SW 1271 (cell line): ENCODE measurements at regions not wholly inside any gene's neighbourhood (a gene's known extent, or its start where the extent isn't known, plus 50 kb on each side); places are given as distances from the start of the nearest gene placed in this dataset.
"Not testable (repeated sequence)": the region's sequence is repeated elsewhere in the genome, so short reads cannot be mapped to it uniquely, and the experiment has no call there.

ENCODE experiments used
- DNase-seq, 2 experiments: peaks; one replicate each; lab custom pipeline; 2025; lab: John Stamatoyannopoulos, UW

DNA sequence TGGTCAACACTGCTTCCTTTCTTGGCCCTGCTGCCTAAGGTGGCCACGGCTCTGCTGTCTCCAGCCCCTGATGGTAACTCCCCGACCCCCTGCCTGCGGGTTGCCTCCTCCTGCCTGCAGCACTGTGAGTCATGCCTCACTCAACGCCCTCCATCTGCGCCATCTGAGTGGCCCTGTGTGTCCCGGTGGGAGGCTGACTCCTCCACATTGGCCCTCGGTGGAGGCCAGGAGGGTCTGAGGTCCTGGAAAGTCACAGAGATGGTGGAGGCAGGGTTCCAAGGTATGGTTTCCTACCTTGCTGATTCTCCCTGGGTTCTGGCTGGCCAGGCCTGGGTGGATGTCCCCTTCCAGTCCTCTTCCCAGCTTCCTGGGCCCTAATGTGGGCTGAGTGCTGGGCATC is 64.5 kb upstream of the ADAMTS2 start:
- DNase-seq, result no peak

DNA sequence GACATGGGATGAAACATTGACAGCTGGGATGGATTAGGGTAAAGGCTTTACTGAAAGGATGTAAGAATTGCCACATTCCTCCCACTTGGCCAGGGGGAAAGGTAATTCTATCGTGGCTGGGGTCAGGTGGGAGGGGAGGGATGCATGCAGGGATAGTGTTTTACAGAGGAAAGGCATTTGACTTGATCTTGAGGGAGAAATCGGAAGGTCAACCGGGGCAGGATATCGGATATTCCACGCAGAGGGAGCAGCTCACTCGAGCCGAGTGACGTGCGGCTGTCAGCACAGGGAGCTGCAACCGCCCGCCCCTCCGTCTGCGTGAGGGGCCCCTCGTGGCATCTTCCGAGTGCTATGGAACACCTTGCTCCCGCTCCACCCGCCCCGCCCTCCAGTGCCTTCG is 63.4 kb upstream of the ADAMTS2 start:
- DNase-seq, result no peak

DNA sequence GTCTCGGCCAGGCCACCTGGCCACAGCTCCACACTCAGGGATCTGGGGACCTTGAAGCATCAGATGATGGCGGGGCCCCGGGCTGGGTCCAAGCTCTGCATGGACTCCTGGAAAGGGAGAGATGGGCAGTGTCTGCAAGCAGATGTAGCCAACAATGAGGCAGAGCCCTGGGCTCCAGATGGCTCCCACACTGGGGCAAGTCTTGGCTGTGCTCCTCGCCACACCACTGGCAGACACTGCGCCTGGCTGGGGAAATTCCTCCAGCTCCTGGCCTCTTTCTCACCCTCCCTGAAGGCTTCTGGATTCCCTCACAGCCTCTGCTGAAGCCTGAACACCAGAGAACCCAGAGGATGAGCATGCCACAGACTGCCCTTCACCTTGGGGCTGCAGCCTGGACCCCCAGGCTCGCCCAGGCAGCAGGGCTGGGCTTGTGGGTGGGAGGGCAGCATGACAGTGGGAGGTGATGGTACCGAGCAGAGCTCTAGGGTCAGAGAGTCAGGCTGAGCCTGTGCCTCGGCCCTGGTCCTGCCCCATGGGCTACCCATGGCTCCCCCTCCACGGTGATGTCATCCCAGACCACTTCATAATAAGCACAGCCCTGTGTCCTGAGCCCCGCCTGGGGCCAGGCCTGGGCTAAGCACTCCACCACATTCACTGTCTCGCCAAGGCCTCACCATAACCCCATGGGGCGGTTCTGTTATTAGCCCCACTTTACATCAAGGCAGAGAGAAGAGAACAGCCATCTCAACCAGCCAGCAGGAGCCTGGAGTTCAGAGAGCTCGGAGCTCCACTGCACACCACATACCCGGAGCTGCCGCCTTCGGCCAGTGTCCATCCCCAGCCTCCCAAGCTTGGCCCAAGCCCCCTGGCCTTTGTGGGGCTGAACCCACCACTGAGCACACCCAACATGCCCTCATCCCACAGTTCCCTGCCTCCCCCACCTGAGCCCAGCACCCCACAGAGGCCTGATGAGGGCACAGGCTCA is 62.2 kb upstream of the ADAMTS2 start:
- no peak for DNase-seq

DNA sequence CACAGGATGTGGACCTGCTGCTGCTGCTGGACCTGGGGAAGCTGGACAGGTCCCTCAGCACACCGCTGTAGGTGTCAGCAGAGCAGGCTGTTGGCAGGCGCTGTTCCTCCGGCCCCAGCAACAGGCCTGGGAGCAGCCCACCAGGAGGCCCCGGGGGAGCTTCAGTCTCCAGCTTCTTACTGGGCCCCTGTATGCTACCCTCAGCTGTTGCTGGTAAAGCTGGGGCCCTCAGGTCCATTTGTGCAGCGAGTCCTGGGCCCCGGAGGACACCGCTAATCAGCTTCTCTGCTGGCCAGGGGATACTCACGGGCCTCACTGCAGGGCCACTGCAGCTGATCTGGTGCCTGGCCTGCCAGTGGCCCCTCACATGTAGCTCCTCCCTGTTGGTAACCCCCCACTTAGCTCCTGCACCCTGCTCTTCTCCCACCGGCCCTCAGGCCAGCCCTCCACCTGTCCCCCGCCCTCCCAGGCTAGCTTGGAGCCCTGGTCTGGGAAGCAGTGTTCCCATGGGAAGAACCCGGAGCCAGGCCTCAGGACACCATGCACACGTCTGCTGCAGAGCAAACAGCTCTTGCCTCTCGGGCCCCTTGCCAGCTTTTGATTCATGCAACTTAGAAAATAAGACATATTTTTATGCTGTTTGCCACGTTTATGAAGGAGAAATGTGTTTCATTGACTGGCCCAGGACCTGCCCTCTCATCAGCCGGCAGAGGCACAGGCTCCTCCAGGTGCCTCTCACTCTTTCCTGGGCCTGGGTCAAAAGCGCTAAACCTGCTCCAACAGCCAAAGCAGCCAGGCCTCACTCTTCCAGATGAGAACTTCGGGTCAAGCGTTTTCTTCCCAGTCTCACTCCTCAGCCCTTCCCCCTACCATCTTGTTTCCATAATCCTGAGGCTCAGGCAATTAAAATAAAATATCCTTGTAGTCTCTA is 61.0 kb upstream of the ADAMTS2 start:
- DNase-seq, result no peak

DNA sequence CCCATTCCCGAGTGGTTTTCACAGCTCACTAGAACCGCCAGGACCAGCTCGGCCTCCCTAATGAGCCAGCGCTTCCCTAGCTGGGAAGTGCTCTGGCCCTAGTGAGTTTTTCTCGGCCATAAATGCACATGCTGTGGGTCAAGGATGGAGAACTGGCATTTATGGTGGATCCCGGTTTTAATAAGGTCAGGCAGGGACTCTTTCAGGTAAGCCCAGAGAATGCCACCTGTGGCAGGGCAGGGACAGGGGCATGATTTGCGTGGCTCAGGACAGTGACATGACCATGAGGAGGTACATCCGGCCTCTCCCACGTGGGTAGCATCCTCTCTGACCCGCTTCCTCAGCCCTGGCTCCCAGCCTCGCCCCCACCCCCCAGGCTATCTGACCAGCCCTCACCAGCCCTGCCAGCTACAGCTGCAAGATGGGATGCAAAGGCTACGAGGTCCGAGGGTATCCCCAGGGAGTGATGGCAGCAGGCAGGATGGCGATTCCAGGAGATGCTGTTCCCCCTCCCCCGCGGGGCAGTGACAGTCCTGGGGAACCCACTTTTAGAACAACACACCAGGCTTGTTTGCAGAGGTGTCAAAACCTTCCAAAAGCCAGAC is 60.3 kb upstream of the ADAMTS2 start:
- no peak for DNase-seq

DNA sequence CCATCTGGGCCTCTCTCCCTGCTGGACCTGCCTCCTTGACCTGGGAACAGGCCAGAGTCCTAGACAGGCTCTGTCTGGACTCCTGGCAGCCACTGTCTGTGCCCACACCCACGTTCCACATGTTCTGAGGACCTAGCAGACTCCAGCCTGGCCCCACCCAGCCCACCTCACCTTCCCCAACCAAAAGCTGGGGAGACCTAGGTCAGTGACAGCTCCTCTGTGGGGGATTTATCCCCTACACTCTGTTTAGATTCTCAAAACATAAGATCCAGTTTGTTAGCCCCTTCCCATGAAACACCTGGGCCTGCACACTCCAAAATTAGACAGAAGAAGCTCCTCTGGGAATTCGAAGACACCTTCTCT is 59.8 kb upstream of the ADAMTS2 start:
- DNase-seq, result no peak

DNA sequence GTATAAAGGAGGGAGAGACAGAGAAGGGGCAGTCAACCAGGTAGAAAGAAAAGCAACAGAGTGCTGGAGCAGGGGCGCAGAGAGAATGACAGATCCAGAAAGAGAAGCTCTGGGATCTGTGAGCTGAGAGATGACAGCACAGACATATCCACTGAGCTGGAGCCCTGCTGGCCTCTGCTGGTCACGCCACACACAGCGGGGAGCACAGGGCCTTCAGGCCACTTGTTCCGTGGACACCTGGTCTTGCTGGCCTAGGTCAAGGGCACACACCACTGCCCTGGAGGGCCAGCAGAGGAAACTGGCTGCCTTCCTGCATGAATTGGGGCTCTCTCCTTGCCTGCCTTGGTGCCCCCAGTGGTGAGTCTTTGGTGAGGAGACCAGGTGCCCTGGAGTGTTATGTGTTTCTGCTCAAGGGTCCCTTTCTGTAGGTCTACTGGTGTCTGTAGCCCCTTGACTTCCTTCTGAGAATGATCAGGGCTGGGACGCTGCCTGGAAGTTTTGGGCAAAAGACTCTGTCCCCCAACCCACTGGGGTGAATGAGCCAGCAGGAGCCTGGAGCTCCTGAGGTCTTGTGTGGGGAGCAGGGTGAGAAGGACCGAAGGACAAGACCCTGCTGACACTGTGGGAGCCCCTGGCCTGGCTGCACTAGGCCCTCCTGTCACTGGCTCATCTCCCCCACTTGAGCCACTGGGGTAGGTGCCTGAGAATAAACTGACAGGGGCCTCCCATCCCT is 59.2 kb upstream of the ADAMTS2 start:
- DNase-seq, result no peak

DNA sequence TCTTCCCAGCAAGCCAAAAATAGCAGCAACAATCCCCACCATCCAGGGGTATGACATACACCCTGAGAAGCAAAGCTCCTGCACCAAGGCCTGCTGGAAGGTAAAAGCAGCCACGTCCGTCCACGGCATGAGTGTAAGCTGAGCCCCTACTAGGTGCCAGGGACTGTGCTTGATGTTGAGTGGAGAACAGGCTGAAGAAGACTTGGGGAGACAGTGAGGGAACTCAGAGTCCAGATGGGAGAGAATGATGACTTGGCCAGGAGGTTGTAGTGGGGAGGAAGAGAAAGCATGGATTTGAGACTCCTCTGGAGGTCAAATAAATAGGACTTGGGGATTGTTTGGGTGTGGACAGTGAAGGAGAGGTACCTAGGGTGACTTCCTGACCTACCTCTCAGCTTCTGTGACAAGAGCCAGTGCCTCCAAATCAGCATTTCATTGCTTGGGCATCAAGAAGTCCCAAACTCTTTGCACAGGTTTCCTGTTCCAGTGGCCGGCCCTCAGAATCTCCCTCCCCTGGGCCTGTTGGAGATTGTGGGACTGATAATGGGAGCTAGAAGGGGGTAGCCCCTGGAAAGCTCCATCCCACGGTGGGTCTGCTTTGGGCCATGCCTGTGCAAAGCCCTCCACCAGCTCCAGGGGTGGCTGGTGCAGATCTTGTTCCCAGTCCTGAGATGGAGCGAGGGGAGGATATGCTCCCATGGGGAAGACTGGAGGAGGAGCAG is 58.3 kb upstream of the ADAMTS2 start:
- DNase-seq, result no peak

DNA sequence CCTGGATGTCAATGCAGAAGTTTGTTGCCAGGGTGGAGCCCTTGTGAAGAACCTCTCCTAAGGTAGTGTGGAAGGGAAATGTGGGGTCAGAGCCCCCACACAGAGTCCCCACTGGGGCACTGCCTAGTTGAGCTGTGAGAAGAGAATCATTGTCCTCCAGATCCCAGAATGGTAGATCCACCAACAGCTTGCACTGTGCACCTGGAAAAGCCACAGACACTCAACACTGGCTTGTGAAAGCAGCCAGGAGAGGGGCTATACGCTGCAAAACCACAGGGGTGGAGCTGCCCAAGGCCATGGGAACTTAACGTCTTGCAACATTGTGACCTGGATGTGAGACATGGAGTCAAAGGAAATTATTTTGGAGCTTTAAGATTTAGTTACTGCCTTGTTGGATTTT is 55.2 kb upstream of the ADAMTS2 start:
- not testable (repeated sequence) for DNase-seq

DNA sequence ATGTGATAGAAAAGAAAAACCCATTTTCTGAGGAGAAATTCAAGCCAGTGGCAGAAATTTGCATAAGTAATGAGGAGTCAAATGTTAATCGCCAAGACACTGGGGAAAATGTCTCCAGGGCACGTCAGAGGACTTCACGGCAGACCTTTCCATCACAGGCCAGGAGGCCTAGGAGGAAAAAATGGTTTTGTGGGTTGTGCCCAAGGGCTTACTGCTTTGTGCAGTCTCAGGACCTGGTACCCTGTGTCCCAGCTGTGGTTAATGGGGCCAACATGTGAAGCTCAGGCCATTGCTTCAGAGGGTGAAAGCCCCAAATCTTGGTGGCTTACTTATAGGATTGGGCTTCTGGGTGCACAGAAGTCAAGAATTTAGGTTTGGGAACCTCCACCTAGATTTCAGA is 54.8 kb upstream of the ADAMTS2 start:
- DNase-seq, result no peak

DNA sequence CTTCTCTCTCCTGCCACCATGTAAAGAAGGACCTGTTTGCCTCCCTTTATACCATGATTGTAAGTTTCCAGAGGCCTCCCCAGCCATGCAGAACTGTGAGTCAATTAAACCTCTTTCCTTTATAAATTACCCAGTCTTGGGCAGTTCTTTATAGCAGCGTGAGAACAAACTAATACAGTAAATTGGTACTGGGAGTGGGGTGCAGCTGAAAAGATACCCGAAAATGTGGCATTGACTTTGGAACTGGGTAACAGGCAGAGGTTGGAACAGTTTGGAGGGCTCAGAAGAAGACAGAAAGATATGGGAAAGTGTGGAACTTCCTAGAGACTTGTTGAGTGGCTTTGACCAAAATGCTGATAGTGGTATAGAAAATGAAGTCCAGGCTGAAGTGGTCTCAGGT is 54.1 kb upstream of the ADAMTS2 start:
- not testable (repeated sequence) for DNase-seq

DNA sequence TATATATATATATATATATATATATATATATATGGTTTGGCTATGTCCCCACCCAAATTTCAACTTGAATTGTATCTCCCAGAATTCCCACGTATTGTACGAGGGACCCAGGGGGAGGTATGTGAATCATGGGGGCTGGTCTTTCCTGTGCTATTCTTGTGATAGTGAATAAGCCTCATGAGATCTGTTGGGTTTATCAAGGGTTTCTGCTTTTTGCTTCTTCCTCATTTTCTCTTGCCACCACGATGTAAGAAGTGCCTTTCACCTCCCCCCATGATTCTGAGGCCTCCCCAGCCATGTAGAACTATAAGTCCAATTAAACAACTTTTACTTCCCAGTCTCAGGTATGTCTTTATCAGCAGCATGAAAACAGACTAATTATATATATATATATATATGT is 52.3 kb upstream of the ADAMTS2 start:
- no peak for DNase-seq
